ENCODE measurements at regions not wholly inside any gene's neighbourhood (a gene's known extent, or its start where the extent isn't known, plus 50 kb on each side); places are given as distances from the start of the nearest gene placed in this dataset.

GRCh38 chr2:105652014-105652796 lies 92.5 kb upstream of the NCK2 start:
- H3K27me3 Mint-ChIP-seq (ENCODE audit: insufficient read depth, unreplicated experiment) = no peaks in the 10 kb centered on the region
- DNase-seq = no peak
- no peak overlapping the region for H3K27ac Mint-ChIP-seq (ENCODE audit: unreplicated experiment)
- intact Hi-C loops (cut with micrococcal nuclease; ENCODE audit: unreplicated experiment) = no loop called here
- peaks cover 14% of the 10 kb centered on the region for H3K4me1 Mint-ChIP-seq (ENCODE audit: low read depth, unreplicated experiment)
- H3K9me3 Mint-ChIP-seq (ENCODE audit: unreplicated experiment) = peaks cover 10% of the 10 kb centered on the region
- Histone ChIP-seq H3K4me1 (0 out of 2 replicates have a peak, but pooled peaks cover 6% of the 10 kb centered on the region), H3K4me3 (ENCODE audit: low read depth, low read length) (no peak overlapping the region), H3K27me3 (replicated peaks; ENCODE audit: control insufficient read depth, insufficient read depth, low read length) (no peaks in the 10 kb centered on the region), H3K9me3 (peaks cover 7% of the 10 kb centered on the region; the same call in 1 of the 2 replicates), H3K36me3 (ENCODE audit: control insufficient read depth, insufficient read depth, low read length) (no peaks in the 10 kb centered on the region)
- BruUV-seq (replicated peaks) = no TSS peak
- no peak overlapping the region for H3K4me3 Mint-ChIP-seq (ENCODE audit: unreplicated experiment)
- no peaks in the 10 kb centered on the region for H3K36me3 Mint-ChIP-seq (ENCODE audit: insufficient read depth, unreplicated experiment)
- ChIA-PET CTCF (no interaction called here), POLR2A (no interaction called here)
- TF ChIP-seq, protein P1, sequence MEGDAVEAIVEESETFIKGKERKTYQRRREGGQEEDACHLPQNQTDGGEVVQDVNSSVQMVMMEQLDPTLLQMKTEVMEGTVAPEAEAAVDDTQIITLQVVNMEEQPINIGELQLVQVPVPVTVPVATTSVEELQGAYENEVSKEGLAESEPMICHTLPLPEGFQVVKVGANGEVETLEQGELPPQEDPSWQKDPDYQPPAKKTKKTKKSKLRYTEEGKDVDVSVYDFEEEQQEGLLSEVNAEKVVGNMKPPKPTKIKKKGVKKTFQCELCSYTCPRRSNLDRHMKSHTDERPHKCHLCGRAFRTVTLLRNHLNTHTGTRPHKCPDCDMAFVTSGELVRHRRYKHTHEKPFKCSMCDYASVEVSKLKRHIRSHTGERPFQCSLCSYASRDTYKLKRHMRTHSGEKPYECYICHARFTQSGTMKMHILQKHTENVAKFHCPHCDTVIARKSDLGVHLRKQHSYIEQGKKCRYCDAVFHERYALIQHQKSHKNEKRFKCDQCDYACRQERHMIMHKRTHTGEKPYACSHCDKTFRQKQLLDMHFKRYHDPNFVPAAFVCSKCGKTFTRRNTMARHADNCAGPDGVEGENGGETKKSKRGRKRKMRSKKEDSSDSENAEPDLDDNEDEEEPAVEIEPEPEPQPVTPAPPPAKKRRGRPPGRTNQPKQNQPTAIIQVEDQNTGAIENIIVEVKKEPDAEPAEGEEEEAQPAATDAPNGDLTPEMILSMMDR (IDR thresholded peaks at IDR 0.05; ENCODE audit: insufficient read depth in 1 of 2, low read depth in 1 of 2, low read length in 1 of 2, severe bottlenecking in 1 of 2, unreplicated experiment in 1 of 2) = no peak

DNA sequence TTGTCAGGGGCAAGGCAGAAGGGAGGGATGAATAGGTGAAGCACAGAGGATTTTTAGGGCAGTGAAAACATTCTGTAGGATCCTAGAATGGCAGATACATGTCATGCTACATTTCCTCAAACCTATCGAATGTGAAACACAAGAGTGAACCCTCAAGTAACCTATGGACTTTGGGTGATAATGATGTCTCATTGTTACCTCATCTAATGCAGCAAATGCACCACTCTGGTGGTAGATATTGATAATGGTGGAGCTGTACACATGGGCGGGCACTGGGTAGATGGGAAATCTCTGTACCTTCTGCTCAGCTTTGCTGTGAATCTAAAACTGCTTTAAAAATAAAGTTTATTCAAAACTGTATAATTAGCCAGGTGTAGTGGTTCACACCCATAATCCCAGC lies 95.2 kb upstream of the NCK2 start:
- Histone ChIP-seq H3K4me1 (peaks cover 10% of the 10 kb centered on the region; the same call in 1 of the 2 replicates), H3K36me3 (ENCODE audit: control insufficient read depth, insufficient read depth, low read length) (no peaks in the 10 kb centered on the region), H3K27me3 (replicated peaks; ENCODE audit: control insufficient read depth, insufficient read depth, low read length) (no peaks in the 10 kb centered on the region), H3K9me3 (peaks cover 7% of the 10 kb centered on the region; the same call in 1 of the 2 replicates), H3K4me3 (ENCODE audit: low read depth, low read length) (no peak overlapping the region)
- DNase-seq = no peak
- intact Hi-C loops (cut with micrococcal nuclease; ENCODE audit: unreplicated experiment) = no loop called here
- BruUV-seq (replicated peaks) = no TSS peak
- no peaks in the 10 kb centered on the region for H3K27me3 Mint-ChIP-seq (ENCODE audit: insufficient read depth, unreplicated experiment)
- CTCF ChIA-PET = no interaction called here
- H3K4me3 Mint-ChIP-seq (ENCODE audit: unreplicated experiment) = no peak overlapping the region
- H3K4me1 Mint-ChIP-seq (ENCODE audit: low read depth, unreplicated experiment) = peaks cover 14% of the 10 kb centered on the region
- H3K9me3 Mint-ChIP-seq (ENCODE audit: unreplicated experiment) = peaks cover 10% of the 10 kb centered on the region
- POLR2A ChIA-PET = no interaction called here
- no peak overlapping the region for H3K27ac Mint-ChIP-seq (ENCODE audit: unreplicated experiment)
- TF ChIP-seq, protein P1 (IDR thresholded peaks at IDR 0.05; ENCODE audit: insufficient read depth in 1 of 2, low read depth in 1 of 2, low read length in 1 of 2, severe bottlenecking in 1 of 2, unreplicated experiment in 1 of 2) = no peak
- H3K36me3 Mint-ChIP-seq (ENCODE audit: insufficient read depth, unreplicated experiment) = no peaks in the 10 kb centered on the region

DNA sequence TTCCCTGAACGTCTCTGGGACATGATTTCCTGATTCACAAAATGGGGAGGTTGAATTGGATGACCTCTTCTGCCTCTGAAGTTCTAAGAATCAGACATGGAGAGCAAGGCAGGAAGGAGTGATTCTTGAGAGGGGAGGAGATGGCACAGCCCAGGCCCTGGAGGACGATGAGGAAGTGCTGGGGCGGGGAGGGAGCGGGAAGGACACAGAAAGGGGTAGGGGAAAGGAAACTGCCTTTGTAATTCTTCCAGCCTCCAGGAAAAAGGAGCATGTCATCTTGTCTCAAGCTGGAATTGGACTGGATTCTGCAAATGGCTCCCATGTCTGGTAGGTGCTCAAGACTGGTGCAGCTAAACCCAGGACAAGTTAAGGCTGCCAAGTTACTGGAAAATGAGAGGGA lies 97.0 kb upstream of the NCK2 start:
- H3K4me3 ChIP-seq (ENCODE audit: low read depth, low read length) = no peak overlapping the region
- H3K27me3 ChIP-seq (replicated peaks; ENCODE audit: control insufficient read depth, insufficient read depth, low read length) = no peaks in the 10 kb centered on the region
- no TSS peak for BruUV-seq (replicated peaks)
- ChIA-PET POLR2A (no interaction called here), CTCF (no interaction called here)
- no peak overlapping the region for H3K4me3 Mint-ChIP-seq (ENCODE audit: unreplicated experiment)
- intact Hi-C loops (cut with micrococcal nuclease; ENCODE audit: unreplicated experiment) = no loop called here
- H3K4me1 ChIP-seq = peaks cover 17% of the 10 kb centered on the region; the same call in 1 of the 2 replicates
- H3K4me1 Mint-ChIP-seq (ENCODE audit: low read depth, unreplicated experiment) = peaks cover 7% of the 10 kb centered on the region
- TF ChIP-seq, protein P1 (IDR thresholded peaks at IDR 0.05; ENCODE audit: insufficient read depth in 1 of 2, low read depth in 1 of 2, low read length in 1 of 2, severe bottlenecking in 1 of 2, unreplicated experiment in 1 of 2) = no peak
- H3K36me3 Mint-ChIP-seq (ENCODE audit: insufficient read depth, unreplicated experiment) = no peaks in the 10 kb centered on the region
- H3K27me3 Mint-ChIP-seq (ENCODE audit: insufficient read depth, unreplicated experiment) = no peaks in the 10 kb centered on the region
- H3K36me3 ChIP-seq (ENCODE audit: control insufficient read depth, insufficient read depth, low read length) = no peaks in the 10 kb centered on the region
- H3K9me3 ChIP-seq = peaks cover 7% of the 10 kb centered on the region; the same call in 1 of the 2 replicates
- peaks cover 10% of the 10 kb centered on the region for H3K9me3 Mint-ChIP-seq (ENCODE audit: unreplicated experiment)
- H3K27ac Mint-ChIP-seq (ENCODE audit: unreplicated experiment) = no peak overlapping the region
- DNase-seq = no peak
